ENCODE measurements at regions not wholly inside any gene's neighbourhood (a gene's known extent, or its start where the extent isn't known, plus 50 kb on each side); places are given as distances from the start of the nearest gene placed in this dataset.
A peak's percentile ranks its signal among the peaks of the same experiment; 100 is the strongest.
"Not testable (repeated sequence)": the region's sequence is repeated elsewhere in the genome, so short reads cannot be mapped to it uniquely, and the experiment has no call there.

DNA sequence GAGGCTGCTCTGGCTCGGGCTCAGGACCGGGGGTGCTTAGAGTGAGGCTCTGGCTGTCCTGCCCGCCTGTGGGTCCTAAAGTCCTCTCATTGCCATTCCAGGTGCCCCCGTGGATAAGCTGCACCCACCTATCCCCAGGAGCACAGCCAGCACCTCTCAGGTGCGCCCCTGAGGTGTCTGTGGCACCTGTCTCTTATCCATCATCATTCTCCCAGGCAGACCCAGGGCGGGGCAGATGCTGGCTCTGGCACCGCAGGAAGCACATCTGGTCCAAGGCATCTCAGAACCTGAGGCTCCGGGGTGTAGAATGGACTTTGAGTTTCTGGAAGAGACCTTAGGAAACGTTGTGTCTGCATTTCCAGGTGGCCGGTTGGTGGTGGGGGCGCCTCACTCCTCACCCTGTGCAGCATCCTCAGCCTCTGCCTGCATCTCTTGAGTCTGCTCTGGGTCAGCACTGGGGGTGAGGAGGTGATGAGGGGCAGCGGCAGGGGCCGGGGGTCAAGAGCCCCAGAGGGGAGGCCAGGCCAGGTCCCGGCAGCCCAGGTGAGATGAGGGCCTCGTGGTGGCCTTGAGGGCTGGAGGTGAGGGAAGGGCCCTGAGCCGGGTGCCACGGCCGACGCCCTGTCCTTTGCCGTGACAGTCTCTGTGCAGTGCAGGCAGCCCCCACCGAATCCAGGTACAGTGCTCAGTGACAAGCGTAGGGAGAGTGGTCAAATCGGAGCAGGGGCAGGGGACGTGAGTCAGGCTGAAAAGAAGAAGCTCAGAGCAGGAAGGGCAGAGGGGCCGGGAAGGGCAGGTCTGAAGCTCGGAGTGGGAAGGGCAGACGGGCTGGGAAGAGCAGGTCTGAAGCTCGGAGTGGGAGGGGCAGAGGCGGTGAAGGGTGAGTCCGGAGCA is 173.5 kb downstream of the NPIPB11 start:
- no peak for DNase-seq

DNA sequence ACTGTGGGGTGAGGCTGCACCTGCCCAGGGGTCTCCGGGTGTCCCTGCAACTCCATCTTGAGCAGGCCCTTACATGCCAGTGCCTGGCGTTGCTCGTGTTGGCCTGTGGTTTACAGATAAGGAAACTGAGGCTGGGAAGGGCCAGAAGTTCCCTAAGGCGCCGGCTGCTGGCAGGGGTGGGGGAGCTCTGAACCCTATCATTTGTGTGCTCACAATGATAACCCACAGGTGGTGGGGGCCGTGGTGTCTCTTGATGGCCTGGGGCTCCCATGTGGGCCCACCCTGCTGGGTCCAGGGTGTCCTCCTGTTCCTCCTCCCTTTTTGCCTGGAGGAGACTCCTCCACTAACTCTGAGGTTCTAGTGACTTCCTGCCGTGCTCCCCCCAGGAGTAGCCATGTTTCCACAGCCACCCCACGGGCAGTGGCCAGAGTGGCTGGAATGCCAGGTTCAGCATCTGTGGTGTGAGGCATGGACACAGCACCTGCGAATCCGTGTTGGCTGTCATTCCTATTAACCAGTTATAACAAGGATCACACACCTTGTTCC is 174.3 kb downstream of the NPIPB11 start:
- DNase-seq = not testable (repeated sequence)

DNA sequence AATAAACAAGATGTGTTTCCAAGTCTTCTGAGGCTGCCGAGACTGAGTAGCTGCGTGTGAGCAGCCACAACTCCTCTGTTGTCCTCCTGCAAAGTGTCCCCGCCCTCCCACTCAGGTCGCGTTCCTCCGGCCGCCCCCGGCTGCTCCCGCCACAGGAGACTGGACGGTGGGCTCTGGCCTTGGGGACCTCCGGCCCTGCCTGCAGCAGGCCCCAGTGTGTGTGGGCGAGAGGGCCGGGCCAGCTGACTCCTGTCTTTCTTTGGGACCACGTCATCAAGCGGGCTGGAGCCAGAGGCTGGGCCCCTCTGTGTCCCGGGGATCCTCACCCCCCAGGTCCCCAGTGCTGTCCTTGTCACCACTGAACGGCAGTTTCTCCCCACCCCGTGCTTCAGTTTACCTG is 175.3 kb downstream of the NPIPB11 start:
- no peak for DNase-seq

DNA sequence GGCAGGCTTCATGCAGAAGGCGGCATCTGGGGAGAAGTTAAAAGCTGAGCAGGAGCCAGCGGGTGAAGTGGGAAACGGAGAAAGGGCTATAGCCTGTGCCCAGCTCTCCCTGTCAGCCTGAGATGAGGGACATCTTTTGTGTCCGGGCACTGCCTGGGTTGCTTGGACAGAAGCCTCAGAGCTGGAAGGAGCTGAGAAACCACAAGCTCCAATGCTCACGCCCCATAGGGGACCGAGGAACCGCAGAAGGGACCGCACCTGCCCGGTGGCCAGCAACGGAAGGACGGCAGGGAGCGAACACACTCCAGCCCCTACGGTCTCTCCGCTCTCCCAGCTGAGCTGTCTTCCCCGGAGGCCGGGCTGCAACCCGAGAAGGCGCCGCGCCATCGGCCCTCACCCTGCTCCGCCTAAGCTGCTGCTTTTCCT is 175.8 kb downstream of the NPIPB11 start:
- DNase-seq = no peak

DNA sequence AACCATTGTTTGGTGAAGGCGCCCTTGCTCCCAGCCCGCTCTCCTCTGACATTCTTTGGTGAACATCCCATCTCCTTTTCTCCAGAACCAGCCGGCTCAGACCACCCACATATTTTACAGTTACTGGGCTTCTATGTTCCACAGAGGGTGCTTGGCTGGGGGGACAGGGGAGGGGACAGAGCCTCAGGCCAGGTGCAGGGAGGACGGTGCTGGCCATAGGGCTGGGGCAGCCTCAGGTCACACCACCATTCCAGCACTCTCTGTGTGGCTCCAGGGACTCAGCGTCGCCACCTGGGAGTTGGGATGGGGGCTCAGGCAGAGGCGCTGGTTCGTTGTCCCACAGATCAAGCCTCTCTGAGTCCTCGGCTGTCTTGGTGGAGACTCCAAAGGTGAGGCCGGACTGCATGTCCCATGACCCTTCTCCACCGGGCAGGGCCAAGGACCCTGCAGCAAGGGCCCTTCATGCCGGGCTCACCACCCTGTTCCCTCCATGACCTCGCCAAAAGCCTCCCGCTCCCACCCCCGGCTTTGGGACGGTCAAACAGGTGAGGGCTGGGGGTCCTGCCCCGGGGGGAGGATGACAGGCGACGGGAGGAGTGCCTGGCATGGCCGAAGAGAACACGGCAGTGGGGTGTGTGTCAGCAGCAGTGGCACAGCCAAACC is 176.4 kb downstream of the NPIPB11 start:
- DNase-seq = not testable (repeated sequence)

DNA sequence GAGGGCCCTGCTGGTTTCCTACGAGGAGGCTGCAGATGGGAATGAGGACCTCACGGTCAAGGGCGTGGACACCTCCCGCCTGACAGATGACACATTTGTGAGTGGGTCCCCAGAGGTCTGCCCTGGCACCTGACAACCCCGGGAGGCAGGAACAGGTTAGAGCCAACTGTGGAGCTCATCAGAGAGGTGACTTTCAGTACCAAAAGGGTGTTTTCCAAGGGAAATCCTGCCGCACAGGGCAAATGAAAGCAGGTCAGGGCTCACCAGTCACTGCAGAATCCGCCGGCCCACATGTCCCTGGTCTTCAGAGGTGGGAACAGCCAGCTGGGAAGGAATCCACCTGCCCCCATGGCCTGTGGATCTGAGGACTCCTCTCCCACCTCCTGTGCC is 176.9 kb downstream of the NPIPB11 start:
- not testable (repeated sequence) for DNase-seq

DNA sequence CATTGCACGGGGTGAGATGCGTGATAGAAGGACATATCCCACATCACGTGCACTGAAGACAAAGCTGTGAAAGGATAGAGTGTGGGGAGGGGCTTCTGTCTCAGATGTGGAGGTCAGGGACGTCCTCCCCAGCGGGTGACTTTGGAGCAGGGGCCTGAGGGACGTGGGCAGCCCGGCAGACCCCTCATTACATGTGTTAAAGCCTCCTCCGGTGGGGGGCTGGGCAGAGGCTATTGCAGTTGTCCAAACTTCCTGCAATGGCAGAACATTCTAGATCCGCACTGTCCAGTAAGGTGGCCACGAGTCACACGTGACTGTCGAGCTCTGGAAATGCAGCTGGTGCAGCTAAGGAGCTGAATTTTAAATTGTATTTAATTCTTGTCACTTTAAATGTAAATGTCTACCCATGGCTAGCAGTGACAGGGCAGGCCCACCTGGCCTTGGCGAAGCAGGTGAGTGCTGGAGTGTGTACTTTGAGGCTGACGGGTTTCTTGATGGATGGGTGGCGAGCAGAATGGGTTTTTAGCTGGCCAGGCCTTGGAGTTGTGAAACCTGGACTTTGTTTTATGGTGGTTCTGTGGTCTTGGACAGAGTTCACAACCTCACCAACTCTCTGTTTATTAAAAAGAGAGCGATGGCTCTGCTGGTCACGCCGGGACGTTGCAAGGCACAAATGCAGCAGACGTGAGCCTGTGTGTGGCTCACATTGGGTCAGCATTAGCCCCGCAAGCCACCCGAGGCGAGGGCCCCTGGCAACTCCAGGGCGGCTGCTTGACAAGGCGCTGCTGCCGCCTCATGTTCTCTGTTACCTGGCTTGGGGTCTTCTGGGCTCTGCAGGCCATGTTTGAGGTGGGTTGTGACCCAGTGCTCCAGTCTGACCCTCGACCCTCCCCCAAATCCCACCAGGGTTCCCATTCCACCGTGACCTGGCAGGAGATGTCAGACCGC is 177.6 kb downstream of the NPIPB11 start:
- DNase-seq = not testable (repeated sequence)

DNA sequence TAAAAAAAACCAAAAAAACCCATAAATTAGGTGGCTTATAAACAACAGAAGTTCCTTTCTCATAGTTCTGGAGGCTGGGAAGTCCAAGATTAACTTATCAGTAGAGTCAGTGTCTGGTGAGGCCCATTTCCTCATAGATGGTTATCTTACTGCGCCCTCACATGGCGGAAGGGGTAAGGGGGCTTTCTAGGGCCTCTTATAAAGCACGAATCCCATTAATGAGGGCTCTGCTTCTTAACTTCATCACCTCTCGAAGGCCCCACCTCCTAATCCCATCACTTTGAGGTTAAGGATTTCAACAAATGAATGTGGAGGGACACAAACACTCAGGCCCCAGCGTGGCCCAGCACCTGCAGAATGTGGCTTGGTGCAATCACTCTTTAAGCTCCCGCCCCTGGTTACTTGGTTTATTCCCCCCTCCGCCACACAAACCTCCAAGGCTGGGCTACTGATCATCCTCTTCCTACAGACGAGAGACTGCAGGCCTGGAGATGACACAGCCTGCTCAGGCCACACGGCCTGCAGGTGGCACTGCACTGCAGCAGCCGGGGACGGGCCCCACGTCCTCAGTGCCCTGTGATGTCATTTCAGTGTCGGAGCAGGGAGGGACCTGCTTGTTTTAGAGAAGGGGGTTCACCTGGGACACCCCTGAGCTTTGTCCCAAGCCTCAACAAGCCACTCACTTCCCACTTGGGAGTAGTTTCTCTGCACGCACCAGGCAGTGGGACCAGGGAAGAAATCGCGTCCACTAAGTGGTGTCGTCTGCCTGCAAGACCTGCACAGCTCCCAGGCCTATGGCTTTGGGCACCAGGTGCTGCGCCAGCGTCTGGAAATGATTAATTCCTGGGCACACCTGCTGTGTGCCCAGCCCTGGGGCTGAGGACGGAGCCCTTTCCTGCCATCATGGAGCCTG is 178.5 kb downstream of the NPIPB11 start:
- DNase-seq = peak; percentile 64

DNA sequence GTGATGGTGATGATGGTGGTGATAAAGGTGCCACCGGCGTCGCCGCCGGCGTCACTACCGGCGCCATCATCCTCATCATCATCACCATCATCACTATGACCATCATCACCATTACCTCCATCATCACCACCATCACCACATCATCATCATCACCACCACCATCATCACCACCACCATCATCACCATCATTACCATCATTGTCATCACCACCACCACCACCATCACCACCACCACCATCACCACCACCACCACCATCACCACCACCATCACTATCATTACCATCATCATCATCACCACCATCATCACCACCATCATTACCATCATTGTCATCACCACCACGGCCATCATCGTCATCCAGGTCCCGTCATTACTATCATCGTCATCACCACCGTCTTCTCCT is 179.7 kb downstream of the NPIPB11 start:
- DNase-seq = no peak

DNA sequence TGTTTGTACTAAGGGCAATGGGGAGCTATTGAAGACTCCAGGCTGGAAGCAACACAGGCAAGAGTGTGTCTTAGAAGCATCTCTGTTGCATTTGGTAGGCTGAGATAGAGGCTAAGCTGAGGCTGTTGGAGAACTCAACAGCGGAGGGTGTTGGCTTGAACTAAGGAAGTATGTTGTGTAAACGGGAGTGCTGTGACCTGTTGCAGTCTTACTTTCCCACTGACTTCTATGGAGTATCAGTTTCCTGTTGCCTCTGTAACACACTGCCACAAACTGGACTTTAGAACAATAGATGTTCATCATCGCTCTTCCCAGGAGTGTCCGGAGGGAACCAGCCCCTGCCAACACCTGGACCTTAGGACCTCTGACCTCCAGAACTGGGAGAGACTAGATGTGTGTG is 181.8 kb downstream of the NPIPB11 start:
- DNase-seq = not testable (repeated sequence)

DNA sequence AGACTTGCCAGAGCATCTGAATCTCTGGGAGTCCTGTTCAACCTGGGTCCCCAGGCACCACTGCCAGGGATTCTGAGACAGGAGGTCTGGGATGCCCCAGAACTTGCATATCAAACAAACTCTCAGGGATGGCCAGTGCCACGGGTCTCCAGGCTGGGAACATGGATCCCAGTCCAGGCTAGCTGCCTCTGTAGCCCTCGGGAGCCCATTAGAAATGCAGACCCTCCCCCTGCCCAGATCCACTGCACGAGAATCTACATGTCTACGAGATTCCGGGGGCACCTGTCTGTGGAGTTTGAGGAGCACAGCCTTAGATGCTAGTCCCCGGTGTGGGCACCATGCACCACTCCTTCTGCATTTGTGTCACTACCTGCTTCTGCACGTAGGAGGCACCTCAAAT is 183.9 kb downstream of the NPIPB11 start:
- DNase-seq = not testable (repeated sequence)

DNA sequence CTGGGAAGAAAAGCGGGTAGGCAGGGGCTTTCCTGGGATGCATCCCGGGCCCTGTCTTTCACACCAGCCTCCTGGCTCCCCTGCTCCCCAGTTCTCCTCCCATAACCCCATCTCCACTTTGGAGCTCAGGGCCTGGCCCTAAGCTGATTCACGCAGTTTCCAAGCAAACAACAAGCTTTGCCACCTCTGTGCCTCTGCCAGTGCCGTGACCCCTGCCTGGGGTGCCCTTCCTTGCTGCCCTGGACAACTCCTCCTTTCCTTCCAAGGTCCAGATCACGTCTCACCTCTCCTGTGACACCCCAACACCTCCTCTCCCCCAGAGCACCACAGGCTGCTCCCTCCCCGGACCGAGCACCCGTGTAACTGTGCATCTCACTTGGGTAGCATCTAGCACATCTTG is 184.5 kb downstream of the NPIPB11 start:
- not testable (repeated sequence) for DNase-seq

DNA sequence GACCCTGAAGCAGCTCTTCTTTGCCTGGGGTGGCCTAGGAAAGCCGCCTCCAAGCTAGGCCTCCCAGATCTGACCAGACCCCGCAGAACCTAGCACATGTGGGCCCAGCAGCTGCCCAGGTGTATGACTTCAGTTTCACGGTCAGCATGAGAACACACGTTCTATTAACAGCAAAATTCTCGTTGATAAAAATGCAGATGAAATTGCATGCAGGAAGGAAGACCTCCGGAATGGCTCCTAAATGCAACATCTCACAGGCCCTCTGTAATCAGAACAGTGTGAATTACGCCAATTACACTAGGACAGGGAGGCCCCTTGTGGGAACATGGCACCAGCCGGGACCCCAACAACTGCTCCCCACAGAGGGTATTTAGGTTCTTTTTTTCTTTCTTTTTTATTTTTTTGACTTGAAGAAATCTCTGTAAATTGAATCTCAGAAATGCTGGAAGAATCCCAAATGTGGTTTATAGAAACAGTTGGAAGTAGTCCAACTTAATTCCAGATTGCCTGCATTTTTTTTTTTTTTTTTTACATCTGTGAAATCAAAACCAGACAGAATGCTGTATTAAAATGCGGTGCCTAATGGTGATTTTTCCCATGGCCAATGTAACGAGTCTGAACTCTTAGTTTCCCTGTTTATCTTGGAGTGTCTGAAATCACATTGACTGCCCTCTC is 185.1 kb downstream of the NPIPB11 start:
- DNase-seq = not testable (repeated sequence)

DNA sequence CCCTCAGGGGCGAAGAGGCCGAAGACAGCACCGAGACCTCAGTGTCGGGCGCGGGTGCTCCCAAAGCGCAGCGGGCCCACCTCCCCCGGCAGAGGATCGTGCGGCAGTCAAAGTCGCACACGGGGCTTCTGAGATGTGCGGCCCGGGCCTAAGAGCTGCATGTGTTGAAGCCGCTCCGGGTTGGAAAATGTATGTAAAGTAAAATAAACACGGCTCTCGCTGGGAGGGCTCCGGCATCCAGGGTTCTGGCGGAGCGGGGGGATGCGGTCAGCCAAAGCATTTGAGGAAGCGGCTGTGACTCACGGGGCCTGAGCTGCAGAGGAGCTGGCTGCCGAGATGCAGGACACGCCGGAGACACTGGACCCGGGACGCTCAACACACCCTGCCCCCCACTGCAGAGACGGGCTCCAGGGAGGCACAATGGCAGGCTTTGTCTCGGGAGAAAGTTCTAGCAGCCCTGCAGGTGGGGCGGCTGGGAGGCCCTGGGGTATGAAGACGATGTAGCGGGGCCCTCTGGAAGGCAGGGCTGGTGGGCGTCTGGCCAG is 185.8 kb downstream of the NPIPB11 start:
- DNase-seq = not testable (repeated sequence)

DNA sequence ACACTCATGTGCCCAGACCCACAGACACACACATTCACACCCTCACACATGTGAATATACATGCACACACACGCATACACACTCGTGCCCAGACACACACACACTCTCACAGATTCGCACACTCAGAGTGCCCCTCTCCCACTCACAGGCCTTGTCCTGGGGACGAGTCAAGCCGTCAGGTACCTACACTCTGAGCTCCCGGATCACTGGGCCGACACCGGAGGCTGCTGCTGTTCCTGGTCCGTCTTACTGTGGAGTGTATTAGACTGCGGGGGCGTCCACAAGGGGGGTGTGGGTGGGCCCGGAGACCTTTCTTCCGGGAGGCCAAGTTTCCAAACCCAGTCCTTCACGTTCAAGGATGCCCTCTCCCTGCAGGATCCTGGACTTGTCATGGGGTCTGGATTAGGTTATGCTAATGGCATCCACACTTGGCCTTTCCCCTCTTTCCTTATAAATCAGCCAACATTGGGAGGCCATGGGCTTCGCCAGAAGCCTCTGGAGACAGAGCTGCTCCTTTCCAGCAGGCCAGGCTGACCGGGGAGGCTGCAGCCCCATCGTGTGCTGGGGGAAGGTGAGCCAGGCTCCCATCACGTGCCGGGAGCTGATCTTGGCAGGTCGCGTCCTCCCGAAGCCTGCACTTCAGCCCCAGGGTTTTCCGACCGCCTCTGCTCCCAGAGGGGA is 186.4 kb downstream of the NPIPB11 start:
- DNase-seq = not testable (repeated sequence)

DNA sequence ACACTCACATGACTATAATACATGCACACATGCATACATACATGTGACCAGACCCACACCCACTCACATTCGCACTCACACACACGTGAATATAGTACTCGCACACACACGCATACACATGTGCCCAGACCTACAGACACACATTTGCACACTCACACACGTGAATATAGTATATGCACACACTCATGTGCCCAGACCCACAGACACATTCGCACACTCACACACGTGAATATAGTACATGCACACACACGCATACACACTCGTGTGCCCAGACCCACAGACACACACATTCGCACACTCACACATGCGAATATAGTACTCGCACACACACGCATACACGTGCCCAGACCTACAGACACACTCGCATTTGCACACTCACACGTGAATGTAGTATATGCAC is 186.9 kb downstream of the NPIPB11 start:
- DNase-seq = not testable (repeated sequence)

DNA sequence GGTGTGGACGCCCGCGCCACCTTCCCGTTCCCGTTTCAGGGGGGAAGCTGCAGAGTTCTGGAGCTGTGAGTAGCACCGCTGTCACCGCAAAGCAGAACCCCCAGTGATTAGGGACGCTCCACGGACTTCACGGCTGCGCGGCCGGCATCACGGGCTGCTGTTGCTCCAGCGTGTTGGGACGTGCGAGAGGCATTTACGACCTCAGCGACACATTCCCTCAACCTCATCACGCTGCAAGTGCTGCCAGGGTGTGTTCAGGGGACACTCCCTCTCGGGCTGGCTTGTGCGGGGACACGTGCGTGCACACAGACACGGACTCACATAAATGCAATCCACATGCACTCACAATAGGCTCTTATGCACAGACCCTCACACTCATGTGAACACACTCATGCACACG is 187.9 kb downstream of the NPIPB11 start:
- DNase-seq = not testable (repeated sequence)

DNA sequence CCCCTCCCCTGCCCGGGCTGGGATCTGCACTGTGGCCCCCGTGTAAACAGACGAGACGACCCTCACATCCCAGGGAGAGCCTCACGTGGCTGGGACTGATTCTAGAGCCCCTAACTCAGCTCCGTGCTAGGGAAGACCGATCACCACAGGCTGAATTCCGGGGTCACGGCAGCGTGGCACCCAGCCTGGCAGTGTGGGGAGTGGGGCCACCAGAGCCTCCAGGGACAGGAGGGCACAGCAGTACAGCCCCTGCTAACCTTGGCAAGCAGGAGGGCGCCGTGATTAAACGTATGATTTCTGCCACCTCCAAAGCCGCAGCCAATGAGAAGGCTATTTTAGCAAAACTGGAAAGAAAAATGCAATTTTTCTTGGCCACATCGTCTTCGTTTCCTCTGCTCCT is 188.3 kb downstream of the NPIPB11 start:
- DNase-seq = not testable (repeated sequence)

DNA sequence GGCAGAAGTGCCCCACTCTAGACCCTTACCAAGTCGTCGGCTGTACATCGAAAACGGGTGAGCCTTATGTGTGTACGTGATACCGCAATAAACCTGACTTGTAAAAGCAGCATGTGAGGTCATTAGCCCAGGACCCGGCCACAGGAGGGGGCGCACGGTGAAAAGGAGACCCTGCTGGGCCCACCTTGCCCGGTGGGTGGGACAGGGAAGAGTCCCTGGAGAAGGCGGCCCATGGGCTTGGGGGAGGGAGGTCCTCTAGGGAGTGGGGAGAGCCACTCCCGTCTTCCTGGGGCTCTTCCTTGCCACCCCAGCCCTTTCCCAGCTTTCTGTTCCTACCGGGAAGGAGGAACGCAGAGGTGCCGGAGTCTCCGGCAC is 188.8 kb downstream of the NPIPB11 start:
- DNase-seq = not testable (repeated sequence)

All from SHP77 treated with DMSO at 0.1 percent for 48 hours (cell line).